ENCODE measurements at regions not wholly inside any gene's neighbourhood (a gene's known extent, or its start where the extent isn't known, plus 50 kb on each side); places are given as distances from the start of the nearest gene placed in this dataset.

- TF ChIP-seq GATA2 (IDR thresholded peaks at IDR 0.05; ENCODE audit: low read depth, low read length), result no peak
- no peak for TF ChIP-seq GATA3 (IDR thresholded peaks at IDR 0.05; ENCODE audit: low read depth, low read length)
Measured at GRCh38 chr16:9169094-9169493, 77.7 kb downstream of the HAPSTR1 start.

Data from SH-SY5Y (cell line).